ENCODE measurements at regions not wholly inside any gene's neighbourhood (a gene's known extent, or its start where the extent isn't known, plus 50 kb on each side); places are given as distances from the start of the nearest gene placed in this dataset.

GRCh38 chr10:43885252-43885651, 236.6 kb upstream of the ZNF32 start:
- TF ChIP-seq, protein P1, sequence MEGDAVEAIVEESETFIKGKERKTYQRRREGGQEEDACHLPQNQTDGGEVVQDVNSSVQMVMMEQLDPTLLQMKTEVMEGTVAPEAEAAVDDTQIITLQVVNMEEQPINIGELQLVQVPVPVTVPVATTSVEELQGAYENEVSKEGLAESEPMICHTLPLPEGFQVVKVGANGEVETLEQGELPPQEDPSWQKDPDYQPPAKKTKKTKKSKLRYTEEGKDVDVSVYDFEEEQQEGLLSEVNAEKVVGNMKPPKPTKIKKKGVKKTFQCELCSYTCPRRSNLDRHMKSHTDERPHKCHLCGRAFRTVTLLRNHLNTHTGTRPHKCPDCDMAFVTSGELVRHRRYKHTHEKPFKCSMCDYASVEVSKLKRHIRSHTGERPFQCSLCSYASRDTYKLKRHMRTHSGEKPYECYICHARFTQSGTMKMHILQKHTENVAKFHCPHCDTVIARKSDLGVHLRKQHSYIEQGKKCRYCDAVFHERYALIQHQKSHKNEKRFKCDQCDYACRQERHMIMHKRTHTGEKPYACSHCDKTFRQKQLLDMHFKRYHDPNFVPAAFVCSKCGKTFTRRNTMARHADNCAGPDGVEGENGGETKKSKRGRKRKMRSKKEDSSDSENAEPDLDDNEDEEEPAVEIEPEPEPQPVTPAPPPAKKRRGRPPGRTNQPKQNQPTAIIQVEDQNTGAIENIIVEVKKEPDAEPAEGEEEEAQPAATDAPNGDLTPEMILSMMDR (conservative IDR thresholded peaks at IDR 0.05; ENCODE audit: low read length), result no peak
- TF ChIP-seq EZH2phosphoT487 (IDR thresholded peaks at IDR 0.05; ENCODE audit: borderline replicate concordance), result no peak
